GM23338 (cell line): ENCODE measurements at regions not wholly inside any gene's neighbourhood (a gene's known extent, or its start where the extent isn't known, plus 50 kb on each side); places are given as distances from the start of the nearest gene placed in this dataset.

Experiments
- CREB1 ChIP-seq: fragments of 250-450 bp; sonication (Bioruptor Pico); IDR thresholded peaks from 2 replicates; pipeline ENCODE4 v1.5.0; 2020; ENCODE audit warnings: low read depth, mild to moderate bottlenecking, moderate library complexity
- ETS1 ChIP-seq: IDR thresholded peaks from 2 replicates; pipeline ENCODE4 v1.6.1; 2016; ENCODE audit warnings: antibody characterized with exemption
- EZH2 ChIP-seq: fragments of 200-600 bp; sonication (generic); IDR thresholded peaks from one replicate; pipeline ENCODE4 v1.8.0; 2017; ENCODE audit warnings: antibody characterized with exemption, mild to moderate bottlenecking, low read depth; ENCODE audit not compliant: unreplicated experiment
- EZH2phosphoT487 ChIP-seq: fragments of 200-600 bp; sonication (generic); IDR thresholded peaks from one replicate; pipeline ENCODE4 v1.8.1; 2018; ENCODE audit warnings: antibody characterized with exemption; ENCODE audit not compliant: unreplicated experiment
- JUNB ChIP-seq: IDR thresholded peaks from one replicate; pipeline ENCODE4 v1.6.1; 2016; ENCODE audit warnings: antibody characterized with exemption; ENCODE audit not compliant: unreplicated experiment
- NANOG ChIP-seq: IDR thresholded peaks from 2 replicates; pipeline ENCODE4 v1.6.1; 2016; ENCODE audit warnings: antibody characterized with exemption, borderline replicate concordance
- POLR2AphosphoS5 ChIP-seq: IDR thresholded peaks from 2 replicates; pipeline ENCODE4 v1.6.1; 2016; ENCODE audit warnings: antibody characterized with exemption, low read depth
- STAT1 ChIP-seq: IDR thresholded peaks from one replicate; pipeline ENCODE4 v1.6.1; 2016; ENCODE audit warnings: antibody characterized with exemption; ENCODE audit not compliant: unreplicated experiment
- ZNF114 ChIP-seq: fragments of 250-450 bp; sonication (Bioruptor Pico); IDR thresholded peaks from 2 replicates; pipeline ENCODE4 v1.5.0; 2020; ENCODE audit warnings: mild to moderate bottlenecking, moderate library complexity
- ZNF331 ChIP-seq: fragments of 250-450 bp; sonication (Bioruptor Pico); IDR thresholded peaks from 2 replicates; pipeline ENCODE4 v1.5.0; 2020; ENCODE audit warnings: low read depth, mild to moderate bottlenecking, moderate library complexity
- ZNF462 ChIP-seq: fragments of 250-450 bp; sonication (Bioruptor Pico); IDR thresholded peaks from 2 replicates; pipeline ENCODE4 v1.5.0; 2020; ENCODE audit warnings: mild to moderate bottlenecking, moderate library complexity
- TF ChIP-seq, protein P1 (sequence below), 2 experiments: fragments of 200-600 bp in 1 of 2; sonication (generic) in 1 of 2; conservative IDR thresholded peaks; 2 replicates each; pipeline versions ENCODE4 v1.5.1 to v1.6.1; 2016 to 2017; ENCODE audit warnings: antibody characterized with exemption in 2 of 2, low read depth in 2 of 2, mild to moderate bottlenecking in 2 of 2, moderate library complexity in 1 of 2
- TF ChIP-seq, protein P2 (sequence below): IDR thresholded peaks from one replicate; pipeline ENCODE4 v1.6.1; 2018; ENCODE audit warnings: antibody characterized with exemption; ENCODE audit not compliant: unreplicated experiment

- TF ChIP-seq EZH2, result no peak
- TF ChIP-seq, protein P1, sequence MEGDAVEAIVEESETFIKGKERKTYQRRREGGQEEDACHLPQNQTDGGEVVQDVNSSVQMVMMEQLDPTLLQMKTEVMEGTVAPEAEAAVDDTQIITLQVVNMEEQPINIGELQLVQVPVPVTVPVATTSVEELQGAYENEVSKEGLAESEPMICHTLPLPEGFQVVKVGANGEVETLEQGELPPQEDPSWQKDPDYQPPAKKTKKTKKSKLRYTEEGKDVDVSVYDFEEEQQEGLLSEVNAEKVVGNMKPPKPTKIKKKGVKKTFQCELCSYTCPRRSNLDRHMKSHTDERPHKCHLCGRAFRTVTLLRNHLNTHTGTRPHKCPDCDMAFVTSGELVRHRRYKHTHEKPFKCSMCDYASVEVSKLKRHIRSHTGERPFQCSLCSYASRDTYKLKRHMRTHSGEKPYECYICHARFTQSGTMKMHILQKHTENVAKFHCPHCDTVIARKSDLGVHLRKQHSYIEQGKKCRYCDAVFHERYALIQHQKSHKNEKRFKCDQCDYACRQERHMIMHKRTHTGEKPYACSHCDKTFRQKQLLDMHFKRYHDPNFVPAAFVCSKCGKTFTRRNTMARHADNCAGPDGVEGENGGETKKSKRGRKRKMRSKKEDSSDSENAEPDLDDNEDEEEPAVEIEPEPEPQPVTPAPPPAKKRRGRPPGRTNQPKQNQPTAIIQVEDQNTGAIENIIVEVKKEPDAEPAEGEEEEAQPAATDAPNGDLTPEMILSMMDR (conservative IDR thresholded peaks at IDR 0.05; ENCODE audit: low read depth in 2 of 2), result no peak
- TF ChIP-seq, protein P2, sequence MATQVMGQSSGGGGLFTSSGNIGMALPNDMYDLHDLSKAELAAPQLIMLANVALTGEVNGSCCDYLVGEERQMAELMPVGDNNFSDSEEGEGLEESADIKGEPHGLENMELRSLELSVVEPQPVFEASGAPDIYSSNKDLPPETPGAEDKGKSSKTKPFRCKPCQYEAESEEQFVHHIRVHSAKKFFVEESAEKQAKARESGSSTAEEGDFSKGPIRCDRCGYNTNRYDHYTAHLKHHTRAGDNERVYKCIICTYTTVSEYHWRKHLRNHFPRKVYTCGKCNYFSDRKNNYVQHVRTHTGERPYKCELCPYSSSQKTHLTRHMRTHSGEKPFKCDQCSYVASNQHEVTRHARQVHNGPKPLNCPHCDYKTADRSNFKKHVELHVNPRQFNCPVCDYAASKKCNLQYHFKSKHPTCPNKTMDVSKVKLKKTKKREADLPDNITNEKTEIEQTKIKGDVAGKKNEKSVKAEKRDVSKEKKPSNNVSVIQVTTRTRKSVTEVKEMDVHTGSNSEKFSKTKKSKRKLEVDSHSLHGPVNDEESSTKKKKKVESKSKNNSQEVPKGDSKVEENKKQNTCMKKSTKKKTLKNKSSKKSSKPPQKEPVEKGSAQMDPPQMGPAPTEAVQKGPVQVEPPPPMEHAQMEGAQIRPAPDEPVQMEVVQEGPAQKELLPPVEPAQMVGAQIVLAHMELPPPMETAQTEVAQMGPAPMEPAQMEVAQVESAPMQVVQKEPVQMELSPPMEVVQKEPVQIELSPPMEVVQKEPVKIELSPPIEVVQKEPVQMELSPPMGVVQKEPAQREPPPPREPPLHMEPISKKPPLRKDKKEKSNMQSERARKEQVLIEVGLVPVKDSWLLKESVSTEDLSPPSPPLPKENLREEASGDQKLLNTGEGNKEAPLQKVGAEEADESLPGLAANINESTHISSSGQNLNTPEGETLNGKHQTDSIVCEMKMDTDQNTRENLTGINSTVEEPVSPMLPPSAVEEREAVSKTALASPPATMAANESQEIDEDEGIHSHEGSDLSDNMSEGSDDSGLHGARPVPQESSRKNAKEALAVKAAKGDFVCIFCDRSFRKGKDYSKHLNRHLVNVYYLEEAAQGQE, result no peak
- TF ChIP-seq EZH2phosphoT487, result no peak
- no peak for TF ChIP-seq POLR2AphosphoS5
- TF ChIP-seq CREB1, result no peak
- no peak for TF ChIP-seq JUNB
- no peak for TF ChIP-seq STAT1
- no peak for TF ChIP-seq ZNF114 (CRISPR knock-in tag)
- no peak for TF ChIP-seq ETS1
- no peak for TF ChIP-seq ZNF331 (CRISPR knock-in tag)
- no peak for TF ChIP-seq ZNF462 (CRISPR knock-in tag)
- TF ChIP-seq NANOG, result no peak
These were observed 145.5 kb upstream of the OSR1 start for GRCh38 chr2:19503915-19504314.
